Mucosa of descending colon (tissue), 3 donors: ENCODE measurements at regions not wholly inside any gene's neighbourhood (a gene's known extent, or its start where the extent isn't known, plus 50 kb on each side); places are given as distances from the start of the nearest gene placed in this dataset.

Source experiments
- ATAC-seq: fragments of 200-7000 bp; cut with Tn5 transposase; one replicate; pipeline ENCODE4 v1.9.1; 2020; ENCODE audit warnings: mild to moderate bottlenecking, moderate library complexity
- DNase-seq, 3 donors: peaks; one replicate each; pipeline ENCODE4 v3.0.0-alpha.2; 2020
- H3K36me3 ChIP-seq: fragments of 200-600 bp; one replicate; pipeline ENCODE4 v1.8.0; 2021; ENCODE audit warnings: low read depth, mild to moderate bottlenecking
- H3K4me1 ChIP-seq: fragments of 200-600 bp; one replicate; pipeline ENCODE4 v1.8.0; 2021; ENCODE audit warnings: low read depth, mild to moderate bottlenecking
- H3K4me3 ChIP-seq: fragments of 200-600 bp; one replicate; pipeline ENCODE4 v1.8.0; 2021; ENCODE audit warnings: mild to moderate bottlenecking
- H3K9me3 ChIP-seq: fragments of 200-600 bp; one replicate; pipeline ENCODE4 v1.8.0; 2021; ENCODE audit warnings: mild to moderate bottlenecking
- CTCF ChIP-seq: fragments of 200-600 bp; IDR thresholded peaks from one replicate; pipeline ENCODE4 v1.8.0; 2022; ENCODE audit warnings: antibody characterized with exemption, mild to moderate bottlenecking
- intact Hi-C, 2 donors: fragments of 100-400 bp; cut with DNase I in 1 of 2; cut with micrococcal nuclease in 1 of 2; formaldehyde crosslinking; loops; one replicate each; pipeline versions ENCODE4 v1.11.0 to v1.11.1; 2022; cut with DNase I, micrococcal nuclease
- donor health status: DM: no; HTN: no; CAD: no; lungs with moderate emphysema.
- donor health status: DM: no; HTN: no; CAD: no.
- donor health status: DM: no; HTN: yes; CAD: no.

- no peak for ATAC-seq
- intact Hi-C loops: no loop called here
- H3K4me1 ChIP-seq: peaks cover 14% of the 10 kb centered on the region
These were observed 253.2 kb upstream of the KLF4 start for GRCh38 chr9:107742531-107743309.

GRCh38 chr9:107740088-107740980, 250.8 kb upstream of the KLF4 start:
- no peak for TF ChIP-seq CTCF
- Histone ChIP-seq H3K9me3 (no peaks in the 10 kb centered on the region), H3K4me3 (no peak overlapping the region), H3K4me1 (peaks cover 17% of the 10 kb centered on the region), H3K36me3 (no peaks in the 10 kb centered on the region)
- ATAC-seq: peak; percentile 49
- intact Hi-C loops: no loop called here
- DNase-seq: peak in 1 of 3 donors; percentile 72

More at GRCh38 chr9:107742531-107743309, 253.2 kb upstream of the KLF4 start:
- H3K36me3 ChIP-seq: no peaks in the 10 kb centered on the region
- TF ChIP-seq CTCF: no peak
- no peaks in the 10 kb centered on the region for H3K9me3 ChIP-seq
- DNase-seq: no peak
- no peak overlapping the region for H3K4me3 ChIP-seq

- intact Hi-C loops: no loop called here
These were observed 250.1 kb upstream of the KLF4 start for GRCh38 chr9:107739601-107740082.

GRCh38 chr9:107738789-107739188, 249.2 kb upstream of the KLF4 start:
- Histone ChIP-seq H3K9me3 (no peaks in the 10 kb centered on the region), H3K4me3 (no peak overlapping the region), H3K4me1 (peaks cover 17% of the 10 kb centered on the region), H3K36me3 (no peaks in the 10 kb centered on the region)
- no peak for TF ChIP-seq CTCF
- DNase-seq (no peak), ATAC-seq (peak; percentile 23)
- intact Hi-C loops: no loop called here

More at GRCh38 chr9:107739601-107740082, 250.1 kb upstream of the KLF4 start:
- ATAC-seq (peak; percentile 6), DNase-seq (peak in 2 of 3 donors; percentile 44 to 76)
- Histone ChIP-seq H3K9me3 (no peaks in the 10 kb centered on the region), H3K4me3 (no peak overlapping the region), H3K4me1 (peaks cover 17% of the 10 kb centered on the region), H3K36me3 (no peaks in the 10 kb centered on the region)
- no peak for TF ChIP-seq CTCF

- ATAC-seq (peak; percentile 69), DNase-seq (peak; percentile 43 to 77 (median 52))
- intact Hi-C loops: no loop called here
- Histone ChIP-seq H3K36me3 (no peaks in the 10 kb centered on the region), H3K4me1 (peaks cover 22% of the 10 kb centered on the region), H3K4me3 (no peak overlapping the region), H3K9me3 (no peaks in the 10 kb centered on the region)
- TF ChIP-seq CTCF: no peak
These were observed 248.6 kb upstream of the KLF4 start for GRCh38 chr9:107737987-107738743.
